SW480 (cell line): ENCODE measurements at regions not wholly inside any gene's neighbourhood (a gene's known extent, or its start where the extent isn't known, plus 50 kb on each side); places are given as distances from the start of the nearest gene placed in this dataset.

Source experiments
- DNase-seq: peaks from one replicate; pipeline ENCODE4 v3.0.0-alpha.2; 2016; ENCODE audit warnings: low spot score

DNA sequence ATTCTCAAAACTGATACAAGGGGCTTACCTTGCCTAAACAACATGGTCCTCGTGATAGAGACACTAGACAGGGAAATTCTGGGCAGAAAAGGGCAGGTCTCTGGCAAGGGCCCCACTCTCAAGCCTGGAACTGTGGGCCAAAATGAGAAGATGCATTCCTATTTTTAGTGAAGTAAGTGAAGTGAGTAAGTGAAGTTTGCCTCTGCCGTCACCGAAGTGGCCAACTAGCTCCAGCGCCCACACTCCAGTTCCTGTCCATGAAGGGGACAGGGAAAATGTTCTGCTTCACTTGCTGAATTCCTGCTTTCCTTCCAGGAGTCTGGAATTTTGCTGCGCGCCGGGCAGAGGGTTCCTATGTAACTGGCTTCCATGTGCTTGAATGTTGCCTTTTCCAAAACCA, 1035.6 kb upstream of the TMEM132C start:
- no peak for DNase-seq

DNA sequence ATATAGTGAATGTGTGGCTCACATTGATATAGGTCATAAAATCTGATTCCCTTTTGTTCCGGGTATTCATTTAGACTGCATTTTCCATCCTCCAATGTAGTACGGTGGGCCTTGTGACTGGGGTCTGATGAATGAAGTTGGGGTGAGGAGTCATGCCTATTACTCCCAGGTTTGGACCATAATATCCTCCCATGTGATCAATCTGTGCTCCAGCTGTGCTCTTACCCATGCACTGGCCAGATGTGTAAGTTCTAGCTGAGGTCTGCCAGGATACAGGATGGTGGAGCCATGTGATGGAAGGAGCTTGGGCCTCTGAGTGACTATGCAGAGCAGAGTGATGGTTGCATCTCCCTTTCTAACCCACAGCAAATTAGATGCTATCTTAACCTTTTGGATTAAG, 1034.0 kb upstream of the TMEM132C start:
- DNase-seq: no peak

DNA sequence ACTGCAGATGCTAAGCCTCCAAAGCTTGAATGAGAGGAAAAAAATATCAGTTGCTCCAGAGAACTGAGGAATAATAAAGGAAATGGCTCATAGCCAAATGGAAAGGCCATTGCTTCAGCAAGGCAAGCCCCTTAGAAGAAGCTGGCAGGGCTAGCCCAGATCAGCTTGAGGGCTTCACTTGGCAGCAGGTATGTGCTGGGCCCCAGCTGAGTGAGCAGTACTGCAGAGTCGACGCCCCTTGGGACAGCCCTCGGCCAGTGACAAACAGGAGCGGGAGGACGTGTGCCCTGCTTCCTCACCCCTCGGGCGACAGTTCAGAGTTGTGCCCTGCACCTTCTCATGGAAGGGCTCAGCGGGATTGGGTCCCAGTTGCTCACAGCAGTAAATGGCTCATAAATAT, 1031.2 kb upstream of the TMEM132C start:
- DNase-seq: no peak

DNA sequence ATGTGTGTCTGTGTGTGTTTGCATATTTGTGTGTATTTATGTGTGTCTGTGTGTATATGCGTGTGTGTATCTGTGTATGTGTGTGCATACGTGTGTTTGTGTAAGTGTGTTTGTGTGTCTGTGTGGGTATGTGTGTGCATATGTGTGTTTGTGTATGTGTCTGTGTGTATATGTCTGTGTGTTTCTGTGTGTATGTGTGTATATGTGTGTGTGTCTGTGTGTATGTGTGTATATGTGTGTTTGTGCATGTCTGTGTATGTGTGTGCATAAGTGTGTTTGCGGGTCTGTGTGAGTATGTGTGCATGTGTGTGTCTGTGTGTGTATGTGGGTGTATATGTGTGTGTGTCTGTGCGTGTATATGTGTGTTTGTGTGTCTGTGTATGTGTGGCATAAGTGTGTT, 1030.5 kb upstream of the TMEM132C start:
- DNase-seq: no peak

DNA sequence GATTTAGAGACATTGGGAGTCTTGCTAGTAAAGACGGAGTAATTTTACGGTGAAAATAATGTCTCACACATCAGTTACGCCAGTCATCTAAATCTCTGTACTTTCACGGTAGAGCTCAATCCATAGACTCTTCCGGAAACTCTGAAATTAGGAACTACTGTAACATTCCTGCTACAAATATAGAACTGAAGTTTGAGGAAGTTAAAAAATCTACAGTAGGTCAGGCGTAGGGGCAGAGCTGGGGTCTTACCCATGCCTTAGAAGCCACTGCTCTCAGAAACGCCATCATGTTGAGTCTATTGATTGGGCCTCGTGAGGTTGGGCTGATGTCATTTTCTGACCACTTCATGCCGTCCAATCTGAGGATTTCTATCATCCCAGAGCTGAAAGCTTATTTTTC, 1029.8 kb upstream of the TMEM132C start:
- DNase-seq: no peak

DNA sequence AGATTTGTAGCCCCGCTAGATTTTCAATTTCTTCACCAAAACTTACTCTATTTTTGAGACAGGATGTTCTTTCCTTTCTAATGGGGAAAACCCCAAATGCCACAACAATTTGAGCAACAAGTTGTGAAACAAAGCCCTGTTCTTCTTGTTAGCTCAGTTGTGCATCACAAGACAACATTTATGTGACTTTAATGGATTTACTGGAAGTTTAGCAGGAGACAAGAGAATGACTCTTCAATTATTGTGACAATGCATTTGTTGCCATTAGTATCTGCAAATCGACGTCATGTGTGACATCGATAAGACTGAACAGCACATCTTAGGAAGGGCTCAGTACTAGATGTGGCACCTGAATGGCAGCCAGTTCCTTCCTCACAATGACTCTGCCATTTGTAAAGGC, 1028.9 kb upstream of the TMEM132C start:
- DNase-seq: no peak

DNA sequence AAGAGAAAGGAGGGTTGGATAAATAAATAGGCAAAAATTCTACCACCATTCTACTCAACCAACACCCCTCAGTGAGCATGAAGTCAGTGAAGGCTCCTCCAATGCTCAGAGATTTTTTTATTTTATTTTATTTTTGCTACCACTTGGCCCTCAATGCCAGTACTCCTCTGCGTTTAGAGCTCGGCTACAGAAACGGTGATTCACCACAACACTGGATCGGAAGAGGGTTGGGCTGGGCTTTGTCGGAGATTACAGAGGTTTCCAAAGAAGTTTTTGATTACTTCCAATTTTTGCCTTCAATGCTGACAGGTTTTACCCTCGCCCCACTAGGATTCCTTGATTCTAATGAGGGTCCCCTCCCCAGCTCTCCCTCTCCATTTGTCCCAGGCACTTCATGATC, 1027.2 kb upstream of the TMEM132C start:
- DNase-seq: no peak

DNA sequence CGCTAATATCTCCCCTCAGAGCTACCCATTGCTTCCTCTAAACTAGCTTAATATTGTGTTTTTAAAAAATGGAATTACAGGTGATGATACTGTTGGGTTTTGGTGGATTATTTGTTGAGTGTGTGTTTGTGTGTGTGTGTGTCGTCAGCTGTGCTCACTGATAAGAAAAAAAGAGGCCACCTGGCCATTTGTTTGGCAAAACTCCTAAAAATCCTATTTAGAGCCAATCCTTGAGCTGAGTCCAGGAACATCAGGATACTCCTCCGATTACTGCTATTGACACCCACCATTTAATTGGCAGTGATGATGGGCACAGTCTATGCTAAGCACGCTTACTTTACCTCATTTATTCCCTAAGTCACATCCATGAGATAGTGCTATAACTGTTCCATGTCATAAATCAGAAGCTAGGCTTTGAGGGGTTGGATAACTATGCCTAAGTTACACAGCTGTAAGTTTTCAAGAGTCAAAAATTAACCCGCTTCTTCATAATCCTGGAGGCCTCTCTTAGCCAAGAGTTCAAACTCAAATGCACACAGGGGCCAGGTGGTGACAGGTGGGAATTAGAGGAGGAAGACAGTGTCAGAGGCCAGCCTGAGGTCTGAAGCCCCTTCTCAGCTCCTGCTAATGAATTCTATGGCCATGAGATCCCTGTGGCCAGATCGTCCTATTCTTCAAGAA, 1026.6 kb upstream of the TMEM132C start:
- no peak for DNase-seq

DNA sequence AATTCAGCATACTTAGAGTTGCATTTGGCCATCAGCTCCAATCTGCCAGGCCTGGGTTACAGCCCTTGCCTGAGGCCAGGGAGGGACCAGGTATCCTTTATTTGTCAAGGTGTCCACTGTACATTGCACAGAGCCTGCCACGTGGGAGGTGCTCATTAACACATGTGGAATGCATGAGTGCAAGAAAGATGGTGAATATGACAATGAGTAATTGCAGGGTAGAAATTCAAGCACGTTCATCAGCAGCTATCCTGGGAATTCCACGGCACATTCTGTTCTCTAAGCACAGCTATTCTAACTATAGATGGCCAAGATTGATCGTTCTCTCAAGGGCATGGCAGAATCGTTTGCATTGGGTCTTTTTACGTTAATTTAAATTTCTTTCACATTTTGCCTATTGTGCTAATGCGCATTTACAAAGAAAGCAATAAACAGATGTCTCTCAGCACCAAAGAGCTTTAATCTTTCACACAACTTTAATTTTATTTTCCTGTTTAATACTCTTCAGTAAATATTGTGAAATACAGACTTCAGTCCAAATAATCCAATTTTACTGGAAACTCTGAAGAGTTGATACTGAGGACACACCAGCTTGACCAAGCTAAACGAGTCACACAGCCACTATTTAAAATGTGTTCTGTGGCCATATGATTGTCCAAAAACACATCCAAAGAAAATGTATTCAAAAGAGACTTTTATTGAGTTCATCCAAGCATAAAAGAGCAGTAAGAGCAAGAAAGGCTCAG, 1025.7 kb upstream of the TMEM132C start:
- no peak for DNase-seq

DNA sequence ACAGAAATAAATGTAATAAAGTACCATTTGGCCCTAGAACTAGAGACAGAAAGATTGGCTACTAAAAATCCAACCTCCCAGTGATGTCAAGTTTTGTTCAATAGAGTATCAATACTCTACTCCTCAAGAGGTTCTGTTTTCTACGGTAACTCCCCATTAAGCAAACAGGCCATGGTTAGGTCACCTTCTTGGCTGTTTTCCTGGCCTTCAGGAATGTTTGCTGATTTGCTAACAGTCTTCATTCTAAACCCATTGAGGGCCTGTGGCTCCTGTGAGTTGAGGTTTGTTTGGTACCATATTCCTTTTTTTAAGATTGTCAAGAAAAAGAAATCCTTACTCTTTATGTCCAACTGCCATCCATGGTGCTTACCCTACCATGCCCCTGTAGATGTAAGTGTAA, 1022.0 kb upstream of the TMEM132C start:
- DNase-seq: no peak

DNA sequence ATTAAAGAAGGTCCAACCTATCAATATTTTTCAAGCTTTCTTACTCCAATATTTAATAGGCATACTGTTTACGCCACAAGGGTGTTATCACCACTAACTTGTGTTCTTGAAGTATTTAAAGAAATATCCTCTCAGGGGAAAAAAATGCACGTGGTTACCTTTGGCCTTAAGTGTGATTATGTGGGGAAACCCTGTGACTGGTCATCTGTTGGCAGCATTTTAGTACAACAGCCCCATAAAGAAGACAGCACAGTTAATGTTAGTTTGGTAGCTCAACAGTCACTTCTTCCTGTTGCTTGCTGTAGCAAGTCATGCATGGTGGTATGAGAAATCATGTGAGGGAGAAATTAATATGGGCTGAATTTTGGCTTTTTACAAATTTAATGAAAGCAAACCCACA, 1021.5 kb upstream of the TMEM132C start:
- no peak for DNase-seq

DNA sequence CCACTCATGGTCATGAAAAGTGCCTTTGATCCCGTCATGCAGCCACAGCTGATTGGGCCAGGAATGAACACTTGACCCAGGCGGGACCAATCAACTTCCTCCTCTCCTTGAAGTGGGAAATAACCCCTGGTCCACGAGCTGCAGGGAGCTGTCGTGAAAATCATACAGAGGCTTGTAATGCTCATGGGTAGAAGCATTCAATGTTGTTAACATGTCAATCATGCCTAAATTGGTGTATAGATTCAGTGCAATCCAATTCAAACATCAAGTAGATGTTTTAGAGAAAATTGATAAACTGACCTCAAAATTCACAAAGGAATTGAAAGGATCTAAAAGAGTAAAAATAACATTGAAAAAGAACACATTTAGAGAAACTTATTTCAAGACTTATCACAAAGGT, 1019.0 kb upstream of the TMEM132C start:
- no peak for DNase-seq

DNA sequence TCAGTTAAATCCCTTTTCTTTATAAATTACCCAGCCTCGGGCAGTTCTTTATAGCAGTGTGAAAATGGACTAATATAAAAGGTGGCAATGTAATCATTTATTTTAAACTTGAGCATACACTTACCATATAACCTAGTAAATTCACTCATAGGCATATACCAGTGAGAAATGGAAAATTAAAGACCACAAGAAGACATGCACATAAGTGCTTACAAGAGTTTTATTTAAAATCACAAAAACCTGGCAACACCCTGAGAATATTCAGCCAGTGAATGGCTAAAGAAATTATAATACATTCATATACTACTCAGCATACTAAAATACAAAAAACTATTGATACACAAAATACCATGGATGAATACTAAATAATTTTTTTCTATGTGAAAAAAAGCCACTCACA, 1017.5 kb upstream of the TMEM132C start:
- no peak for DNase-seq

DNA sequence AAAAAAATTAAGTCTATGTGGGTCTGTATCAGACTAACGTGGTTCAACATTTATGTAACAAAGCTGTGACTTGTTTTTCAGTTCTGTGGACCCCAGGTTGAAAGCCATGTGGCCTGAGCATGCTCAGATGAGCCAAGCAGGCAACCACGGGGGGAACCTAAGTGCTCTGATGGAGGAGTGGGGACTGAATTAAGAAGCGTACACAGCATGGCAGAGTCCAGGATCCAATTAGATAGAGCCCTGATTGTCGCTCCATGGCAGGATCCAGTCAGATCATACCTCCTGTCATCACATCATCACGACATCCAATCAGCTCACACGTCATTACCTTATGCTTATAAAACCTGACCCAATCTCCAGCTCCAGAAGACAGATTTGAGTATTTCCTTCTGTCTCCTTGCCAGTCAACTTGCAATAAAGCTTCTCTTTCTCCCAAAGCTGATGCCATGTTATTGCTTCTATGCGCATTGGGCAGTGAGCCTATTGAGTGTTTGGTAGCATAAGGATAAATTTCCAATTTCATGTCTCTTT, 1013.1 kb upstream of the TMEM132C start:
- no peak for DNase-seq

DNA sequence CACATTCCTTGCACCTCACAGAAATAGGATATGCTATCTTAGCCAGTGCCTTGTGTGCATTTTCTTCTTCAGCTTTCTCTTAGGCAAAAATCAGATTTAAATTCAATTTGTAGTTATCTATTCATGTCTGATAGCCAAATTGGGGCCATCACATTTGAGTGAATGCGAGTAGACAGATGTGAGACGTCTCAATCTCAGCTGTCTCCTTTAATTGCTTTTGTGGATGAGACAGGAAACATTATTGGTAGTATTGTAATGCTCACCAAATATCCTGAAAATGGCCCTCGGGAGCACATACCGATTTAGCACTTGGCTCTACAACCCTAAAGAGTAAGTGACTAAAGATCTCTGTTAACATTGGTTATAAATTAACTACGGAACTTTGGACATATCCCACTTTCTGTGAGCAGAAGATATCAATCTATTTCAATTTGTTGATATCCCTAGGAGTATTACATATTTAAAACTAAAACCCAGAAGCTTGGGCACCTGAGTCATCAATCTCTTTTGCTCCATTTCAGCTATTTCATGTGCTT, 1012.5 kb upstream of the TMEM132C start:
- no peak for DNase-seq

DNA sequence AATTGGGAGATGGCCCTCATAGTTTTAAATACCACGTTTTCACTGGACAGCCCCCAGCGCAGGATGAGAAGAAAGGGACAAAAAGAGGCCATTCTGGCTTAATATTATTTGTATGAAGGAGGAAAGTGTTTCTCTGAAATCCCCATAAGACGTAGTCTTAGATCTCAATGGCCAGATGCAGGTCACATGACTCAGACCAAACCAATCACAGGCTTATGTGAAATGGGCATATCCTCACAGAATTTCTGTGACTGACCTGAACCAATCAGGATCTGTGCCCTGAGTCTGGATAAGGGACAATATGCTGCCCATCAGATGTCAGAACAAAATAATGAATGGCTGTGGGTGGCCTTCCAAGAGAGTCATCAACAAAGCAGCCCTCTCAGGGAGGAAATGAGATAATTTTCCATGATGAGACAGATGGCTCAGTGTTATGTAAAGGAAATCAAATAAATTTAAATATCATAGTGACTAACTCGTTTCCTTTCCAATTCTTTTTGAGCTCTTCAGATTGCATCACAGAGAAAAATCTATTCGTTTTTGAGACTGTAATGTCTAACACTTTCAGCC, 1009.5 kb upstream of the TMEM132C start:
- DNase-seq: no peak

DNA sequence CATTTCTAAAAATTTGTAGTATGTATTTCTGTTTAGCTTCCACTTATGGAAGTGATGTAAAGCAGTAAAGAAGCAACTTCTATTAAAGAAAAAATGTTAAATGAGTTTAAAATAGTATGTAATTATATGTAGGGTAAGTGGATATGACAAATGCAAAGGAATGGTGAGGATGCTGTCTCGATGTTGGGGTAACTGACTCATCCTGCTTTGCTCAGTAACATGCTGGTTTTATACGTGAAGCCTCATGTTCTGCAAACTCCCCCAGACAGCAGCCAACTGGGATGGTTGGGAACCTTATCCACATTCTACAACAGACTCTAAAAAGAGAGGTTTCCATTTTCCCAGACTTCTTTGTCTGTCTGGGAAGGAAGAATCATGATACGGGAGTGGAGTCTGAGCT, 1006.4 kb upstream of the TMEM132C start:
- DNase-seq: no peak

DNA sequence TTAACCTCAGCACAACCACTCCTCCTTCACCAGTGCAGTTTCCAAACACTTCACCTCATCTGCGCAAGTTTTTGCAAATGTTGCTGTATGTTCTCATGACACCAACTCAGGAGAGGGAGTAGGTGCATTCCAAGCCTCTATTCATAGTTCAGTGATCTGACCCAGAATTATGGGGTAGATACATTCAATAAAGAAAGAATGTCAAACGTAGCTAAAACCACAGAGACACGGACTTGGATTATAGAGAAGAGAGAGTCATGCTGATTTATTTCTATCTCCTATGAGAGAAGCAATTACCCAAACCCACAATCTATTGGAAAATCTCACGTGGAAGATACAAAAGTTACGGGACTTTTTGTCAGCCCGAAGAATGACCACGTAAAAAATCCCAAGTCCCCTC, 1006.0 kb upstream of the TMEM132C start:
- DNase-seq: no peak

DNA sequence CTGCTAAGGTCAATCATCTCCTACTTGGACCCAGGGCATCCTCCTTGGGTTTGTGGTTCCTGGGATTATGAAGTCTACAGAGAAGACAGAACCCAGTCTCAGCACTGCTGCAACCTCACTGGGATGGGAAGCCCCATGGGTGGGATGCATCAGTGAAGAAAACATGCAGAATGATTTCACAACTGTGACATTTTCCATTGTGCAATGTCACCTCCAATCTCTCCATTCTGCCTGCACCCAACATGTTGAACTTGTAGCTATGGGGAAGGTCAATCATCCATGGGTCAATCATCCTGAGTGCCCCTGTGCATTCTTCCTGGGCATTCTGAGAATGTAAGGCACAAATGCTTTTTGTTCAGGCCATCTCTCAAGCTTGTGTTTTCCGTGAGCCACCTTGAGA, 1004.4 kb upstream of the TMEM132C start:
- DNase-seq: no peak

DNA sequence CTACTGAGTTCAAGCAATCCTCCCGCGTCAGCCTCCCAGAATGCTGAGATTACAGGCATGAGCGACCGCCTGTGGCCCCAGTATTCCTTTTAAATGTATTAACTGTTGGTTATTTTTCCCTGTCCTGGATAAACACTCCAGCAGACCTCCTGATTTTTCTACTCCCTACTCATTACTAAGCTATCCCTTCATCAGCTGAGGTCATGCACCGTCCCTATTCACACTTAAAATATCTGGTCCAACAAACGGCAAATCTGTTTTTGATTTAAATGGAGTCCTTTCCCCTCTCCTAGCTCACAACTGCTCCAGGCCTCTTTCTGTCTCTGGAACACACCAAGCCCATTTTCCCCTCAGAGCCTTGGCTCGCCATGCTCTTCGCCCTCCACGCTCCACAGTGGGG, 1003.3 kb upstream of the TMEM132C start:
- no peak for DNase-seq

DNA sequence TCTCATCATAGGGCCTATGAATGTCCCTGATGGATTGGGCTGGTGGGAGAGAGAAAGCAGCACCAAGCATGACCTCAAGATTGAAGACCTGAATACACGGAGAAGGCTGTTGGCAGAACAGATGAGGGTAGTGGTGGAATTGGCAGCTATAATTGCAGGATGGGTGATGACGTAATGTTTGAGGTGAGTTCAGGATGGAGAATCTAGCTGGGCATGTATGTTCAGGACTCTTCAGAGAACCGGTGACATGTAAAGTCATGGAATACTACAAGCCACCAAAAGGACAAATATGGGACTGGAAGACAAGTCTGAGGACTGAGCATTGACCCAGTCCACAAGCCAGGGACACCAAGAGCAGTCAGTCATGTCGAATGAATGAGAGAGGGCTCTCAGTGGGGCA, 999.8 kb upstream of the TMEM132C start:
- DNase-seq: no peak

DNA sequence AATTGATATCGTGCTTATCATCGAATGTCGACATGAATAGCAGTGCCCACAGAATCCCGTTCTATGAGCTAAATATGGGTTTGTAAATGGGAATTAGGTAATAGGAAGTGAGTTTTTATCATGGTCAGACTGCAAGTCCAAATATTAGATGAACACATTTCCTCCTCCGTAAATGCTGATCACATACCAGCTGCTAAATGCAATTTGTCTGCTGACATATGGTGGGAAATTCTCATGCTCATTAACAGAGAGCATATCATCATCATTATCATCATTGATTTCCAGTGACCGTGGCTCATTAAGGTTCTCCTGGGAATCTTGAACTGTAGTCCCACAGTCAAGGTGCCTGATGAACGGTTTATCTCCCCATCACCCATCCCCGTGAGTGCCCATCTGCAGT, 998.8 kb upstream of the TMEM132C start:
- no peak for DNase-seq
